HG03439 (cell line): ENCODE measurements at regions not wholly inside any gene's neighbourhood (a gene's known extent, or its start where the extent isn't known, plus 50 kb on each side); places are given as distances from the start of the nearest gene placed in this dataset.
A peak's percentile ranks its signal among the peaks of the same experiment; 100 is the strongest.
"Not testable (repeated sequence)": the region's sequence is repeated elsewhere in the genome, so short reads cannot be mapped to it uniquely, and the experiment has no call there.

ENCODE experiments used
- ATAC-seq: cut with Tn5 transposase; IDR thresholded peaks from one replicate; pipeline ENCODE4 v1.9.1; 2021; ENCODE audit warnings: mild to moderate bottlenecking, moderate library complexity; ENCODE audit not compliant: unreplicated experiment

- no peak for ATAC-seq
These were observed 1228.6 kb upstream of the SORCS1 start for GRCh38 chr10:108393089-108393488.

GRCh38 chr10:108392286-108392685 is 1227.8 kb upstream of the SORCS1 start:
- ATAC-seq: no peak

GRCh38 chr10:108388706-108389105 is 1224.2 kb upstream of the SORCS1 start:
- no peak for ATAC-seq

- ATAC-seq: no peak
These were observed 1221.5 kb upstream of the SORCS1 start for GRCh38 chr10:108385963-108386362.

GRCh38 chr10:108384378-108384777 is 1219.9 kb upstream of the SORCS1 start:
- no peak for ATAC-seq

- no peak for ATAC-seq
These were observed 1214.3 kb upstream of the SORCS1 start for GRCh38 chr10:108378779-108379178.

GRCh38 chr10:108375691-108376090 is 1211.2 kb upstream of the SORCS1 start:
- ATAC-seq: no peak

- ATAC-seq: no peak
These were observed 1210.5 kb upstream of the SORCS1 start for GRCh38 chr10:108374991-108375390.

- no peak for ATAC-seq
These were observed 1201.0 kb upstream of the SORCS1 start for GRCh38 chr10:108365541-108365940.

GRCh38 chr10:108363576-108363975 is 1199.1 kb upstream of the SORCS1 start:
- no peak for ATAC-seq

- ATAC-seq: no peak
These were observed 1198.5 kb upstream of the SORCS1 start for GRCh38 chr10:108362961-108363360.

GRCh38 chr10:108362296-108362695 is 1197.8 kb upstream of the SORCS1 start:
- ATAC-seq: no peak

GRCh38 chr10:108360187-108360586 is 1195.7 kb upstream of the SORCS1 start:
- no peak for ATAC-seq

GRCh38 chr10:108358912-108359311 is 1194.4 kb upstream of the SORCS1 start:
- ATAC-seq: peak; percentile 88

GRCh38 chr10:108352771-108353170 is 1188.3 kb upstream of the SORCS1 start:
- ATAC-seq: no peak

GRCh38 chr10:108348215-108348614 is 1183.7 kb upstream of the SORCS1 start:
- ATAC-seq: no peak

GRCh38 chr10:108346066-108346465 is 1181.6 kb upstream of the SORCS1 start:
- no peak for ATAC-seq

- no peak for ATAC-seq
These were observed 1173.6 kb upstream of the SORCS1 start for GRCh38 chr10:108338146-108338545.

- ATAC-seq: no peak
These were observed 1172.3 kb upstream of the SORCS1 start for GRCh38 chr10:108336836-108337235.

GRCh38 chr10:108327706-108328105 is 1163.2 kb upstream of the SORCS1 start:
- ATAC-seq: no peak

- no peak for ATAC-seq
These were observed 1158.8 kb upstream of the SORCS1 start for GRCh38 chr10:108323274-108323798.

GRCh38 chr10:108319434-108320222 is 1155.1 kb upstream of the SORCS1 start:
- no peak for ATAC-seq

- not testable (repeated sequence) for ATAC-seq
These were observed 1151.1 kb upstream of the SORCS1 start for GRCh38 chr10:108315636-108316035.
